ENCODE measurements at regions not wholly inside any gene's neighbourhood (a gene's known extent, or its start where the extent isn't known, plus 50 kb on each side); places are given as distances from the start of the nearest gene placed in this dataset.

- no peak overlapping the region for H3K27ac ChIP-seq (ENCODE audit: low read depth, low read length)
- no peaks in the 10 kb centered on the region for H3K4me1 ChIP-seq (ENCODE audit: control insufficient read depth in 2 of 2, insufficient read depth in 2 of 2, low read length in 2 of 2)
- DNase-seq: no peak
- no peaks in the 10 kb centered on the region for H3K4me1 Mint-ChIP-seq
- ChIA-PET CTCF (no interaction called here), POLR2A (no interaction called here)
- H3K27me3 ChIP-seq (ENCODE audit: control insufficient read depth in 2 of 2, insufficient read depth in 2 of 2, low read length in 2 of 2): no peaks in the 10 kb centered on the region
- H3K27ac Mint-ChIP-seq: no peak overlapping the region
- H3K4me3 Mint-ChIP-seq: no peak overlapping the region
- no peaks in the 10 kb centered on the region for H3K36me3 ChIP-seq (ENCODE audit: control insufficient read depth in 2 of 3, insufficient read depth in 3 of 3, low read length in 3 of 3)
- no peak for ATAC-seq
- peaks cover 0 to 5% (median 0%) of the 10 kb centered on the region in 5 donors for H3K36me3 Mint-ChIP-seq
- peaks cover 0 to 11% (median 3%) of the 10 kb centered on the region in 11 donors for H3K9me3 Mint-ChIP-seq
- no peak overlapping the region for H3K4me3 ChIP-seq (ENCODE audit: low read length)
- no peaks in the 10 kb centered on the region for H3K27me3 Mint-ChIP-seq
- intact Hi-C loops (cut with micrococcal nuclease): no loop called here
- no peaks in the 10 kb centered on the region for H3K9me3 ChIP-seq (ENCODE audit: control insufficient read depth in 2 of 3, low read length in 3 of 3)
These were observed 135.3 kb downstream of the ZBTB18 start for GRCh38 chr1:244186372-244186771.

DNA sequence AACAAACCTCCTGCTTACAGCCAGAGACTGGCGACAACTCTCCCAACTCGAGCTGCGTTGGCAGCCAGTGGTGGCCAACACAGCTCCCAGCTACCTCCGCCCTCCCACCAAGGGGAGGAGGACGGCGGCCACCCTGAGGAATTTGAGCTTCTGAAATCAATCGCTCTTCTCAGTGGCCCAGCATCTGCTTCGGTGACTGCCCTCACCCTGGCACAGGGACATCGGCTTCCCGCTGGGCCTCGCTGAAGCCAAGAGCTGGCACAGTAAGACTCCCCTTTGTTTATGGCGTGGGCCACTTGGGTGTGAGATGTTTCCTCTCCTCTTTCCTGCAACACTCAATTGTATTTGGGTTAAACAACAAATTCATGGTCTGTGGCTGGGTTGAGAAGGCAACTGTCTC is 136.2 kb downstream of the ZBTB18 start:
- Mint-ChIP-seq H3K36me3 (peaks cover 0 to 5% (median 0%) of the 10 kb centered on the region in 5 donors), H3K27me3 (no peaks in the 10 kb centered on the region), H3K27ac (no peak overlapping the region), H3K4me1 (no peaks in the 10 kb centered on the region), H3K9me3 (peaks cover 0 to 11% (median 3%) of the 10 kb centered on the region in 11 donors), H3K4me3 (no peak overlapping the region)
- Histone ChIP-seq H3K27me3 (ENCODE audit: control insufficient read depth in 2 of 2, insufficient read depth in 2 of 2, low read length in 2 of 2) (no peaks in the 10 kb centered on the region), H3K4me1 (ENCODE audit: control insufficient read depth in 2 of 2, insufficient read depth in 2 of 2, low read length in 2 of 2) (no peaks in the 10 kb centered on the region), H3K27ac (ENCODE audit: low read depth, low read length) (no peak overlapping the region), H3K9me3 (ENCODE audit: control insufficient read depth in 2 of 3, low read length in 3 of 3) (no peaks in the 10 kb centered on the region), H3K4me3 (ENCODE audit: low read length) (no peak overlapping the region), H3K36me3 (ENCODE audit: control insufficient read depth in 2 of 3, insufficient read depth in 3 of 3, low read length in 3 of 3) (no peaks in the 10 kb centered on the region)
- ATAC-seq (no peak), DNase-seq (no peak)
- POLR2A ChIA-PET: no interaction called here
- CTCF ChIA-PET: no interaction called here
- intact Hi-C loops (cut with micrococcal nuclease): no loop called here

DNA sequence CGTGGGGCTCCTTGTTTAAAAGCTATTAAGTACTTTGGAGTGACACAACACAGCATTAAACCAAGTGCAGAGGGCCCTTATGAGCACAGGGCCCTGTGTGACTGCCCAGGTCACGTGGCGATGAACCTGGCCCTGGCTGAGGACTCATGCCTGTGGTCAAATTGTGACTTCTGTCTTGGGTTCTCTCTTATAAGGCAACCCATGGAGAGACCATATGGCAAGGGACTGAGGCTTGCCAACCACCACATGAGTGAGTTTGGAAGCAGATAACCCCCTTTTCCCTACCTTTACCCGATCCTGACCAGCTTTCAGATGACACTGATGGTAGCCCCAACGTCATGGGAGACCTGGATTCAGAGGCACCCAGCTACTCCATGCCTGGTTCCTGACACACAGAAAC is 140.5 kb downstream of the ZBTB18 start:
- H3K4me1 ChIP-seq (ENCODE audit: control insufficient read depth in 2 of 2, insufficient read depth in 2 of 2, low read length in 2 of 2): no peaks in the 10 kb centered on the region
- H3K36me3 Mint-ChIP-seq: peaks cover 0 to 5% (median 0%) of the 10 kb centered on the region in 5 donors
- DNase-seq: no peak
- no peak overlapping the region for H3K27ac ChIP-seq (ENCODE audit: low read depth, low read length)
- peaks cover 0 to 3% (median 0%) of the 10 kb centered on the region in 5 donors for H3K27me3 Mint-ChIP-seq
- no peaks in the 10 kb centered on the region for H3K36me3 ChIP-seq (ENCODE audit: control insufficient read depth in 2 of 3, insufficient read depth in 3 of 3, low read length in 3 of 3)
- H3K9me3 ChIP-seq (ENCODE audit: control insufficient read depth in 2 of 3, low read length in 3 of 3): no peaks in the 10 kb centered on the region
- no peak overlapping the region for H3K4me3 Mint-ChIP-seq
- ChIA-PET CTCF (no interaction called here), POLR2A (interaction anchor here (0.6 kb wide), 1 partner anchor 935 kb away, joined by 3 read pairs; no protein-coding TSS in a partner anchor)
- no peaks in the 10 kb centered on the region for H3K4me1 Mint-ChIP-seq
- no peaks in the 10 kb centered on the region for H3K27me3 ChIP-seq (ENCODE audit: control insufficient read depth in 2 of 2, insufficient read depth in 2 of 2, low read length in 2 of 2)
- no peak overlapping the region for H3K4me3 ChIP-seq (ENCODE audit: low read length)
- H3K27ac Mint-ChIP-seq: peak overlapping the region in 1 of 9 donors; percentile 28
- intact Hi-C loops (cut with micrococcal nuclease): no loop called here
- peaks cover 0 to 11% (median 3%) of the 10 kb centered on the region in 11 donors for H3K9me3 Mint-ChIP-seq
- ATAC-seq: no peak

GRCh38 chr1:244192325-244192724 is 141.2 kb downstream of the ZBTB18 start:
- no peaks in the 10 kb centered on the region for H3K27me3 ChIP-seq (ENCODE audit: control insufficient read depth in 2 of 2, insufficient read depth in 2 of 2, low read length in 2 of 2)
- H3K27ac ChIP-seq (ENCODE audit: low read depth, low read length): no peak overlapping the region
- H3K27me3 Mint-ChIP-seq: peaks cover 0 to 3% (median 0%) of the 10 kb centered on the region in 5 donors
- H3K4me1 Mint-ChIP-seq: no peaks in the 10 kb centered on the region
- H3K9me3 Mint-ChIP-seq: peaks cover 0 to 11% (median 3%) of the 10 kb centered on the region in 11 donors
- ATAC-seq: no peak
- no peak overlapping the region for H3K4me3 ChIP-seq (ENCODE audit: low read length)
- no peak overlapping the region for H3K27ac Mint-ChIP-seq
- H3K36me3 Mint-ChIP-seq: peaks cover 0 to 5% (median 0%) of the 10 kb centered on the region in 5 donors
- intact Hi-C loops (cut with micrococcal nuclease): no loop called here
- DNase-seq: no peak
- H3K4me3 Mint-ChIP-seq: no peak overlapping the region
- POLR2A ChIA-PET: no interaction called here
- no peaks in the 10 kb centered on the region for H3K36me3 ChIP-seq (ENCODE audit: control insufficient read depth in 2 of 3, insufficient read depth in 3 of 3, low read length in 3 of 3)
- no peaks in the 10 kb centered on the region for H3K9me3 ChIP-seq (ENCODE audit: control insufficient read depth in 2 of 3, low read length in 3 of 3)
- no peaks in the 10 kb centered on the region for H3K4me1 ChIP-seq (ENCODE audit: control insufficient read depth in 2 of 2, insufficient read depth in 2 of 2, low read length in 2 of 2)
- CTCF ChIA-PET: no interaction called here

- intact Hi-C loops (cut with micrococcal nuclease): no loop called here
- H3K4me1 Mint-ChIP-seq: no peaks in the 10 kb centered on the region
- H3K27ac Mint-ChIP-seq: peak overlapping the region in 1 of 9 donors; percentile 24
- Histone ChIP-seq H3K4me3 (ENCODE audit: low read length) (no peak overlapping the region), H3K36me3 (ENCODE audit: control insufficient read depth in 2 of 3, insufficient read depth in 3 of 3, low read length in 3 of 3) (no peaks in the 10 kb centered on the region), H3K27ac (ENCODE audit: low read depth, low read length) (no peak overlapping the region), H3K27me3 (ENCODE audit: control insufficient read depth in 2 of 2, insufficient read depth in 2 of 2, low read length in 2 of 2) (no peaks in the 10 kb centered on the region), H3K9me3 (ENCODE audit: control insufficient read depth in 2 of 3, low read length in 3 of 3) (no peaks in the 10 kb centered on the region), H3K4me1 (ENCODE audit: control insufficient read depth in 2 of 2, insufficient read depth in 2 of 2, low read length in 2 of 2) (no peaks in the 10 kb centered on the region)
- no peaks in the 10 kb centered on the region for H3K36me3 Mint-ChIP-seq
- peaks cover 0 to 8% (median 0%) of the 10 kb centered on the region in 5 donors for H3K27me3 Mint-ChIP-seq
- no peak overlapping the region for H3K4me3 Mint-ChIP-seq
- ChIA-PET CTCF (no interaction called here), POLR2A (interaction anchor here (0.6 kb wide), 1 partner anchor 103 kb away, joined by 3 read pairs; no protein-coding TSS in a partner anchor)
- no peaks in the 10 kb centered on the region for H3K9me3 Mint-ChIP-seq
- ATAC-seq (no peak), DNase-seq (no peak)
These were observed 145.6 kb downstream of the ZBTB18 start for GRCh38 chr1:244196571-244197285.

GRCh38 chr1:244197851-244198375 is 146.8 kb downstream of the ZBTB18 start:
- Histone ChIP-seq H3K9me3 (ENCODE audit: control insufficient read depth in 2 of 3, low read length in 3 of 3) (no peaks in the 10 kb centered on the region), H3K27ac (ENCODE audit: low read depth, low read length) (no peak overlapping the region), H3K4me1 (ENCODE audit: control insufficient read depth in 2 of 2, insufficient read depth in 2 of 2, low read length in 2 of 2) (no peaks in the 10 kb centered on the region), H3K36me3 (ENCODE audit: control insufficient read depth in 2 of 3, insufficient read depth in 3 of 3, low read length in 3 of 3) (no peaks in the 10 kb centered on the region), H3K4me3 (ENCODE audit: low read length) (no peak overlapping the region), H3K27me3 (ENCODE audit: control insufficient read depth in 2 of 2, insufficient read depth in 2 of 2, low read length in 2 of 2) (no peaks in the 10 kb centered on the region)
- H3K4me3 Mint-ChIP-seq: no peak overlapping the region
- DNase-seq (no peak), ATAC-seq (no peak)
- H3K9me3 Mint-ChIP-seq: no peaks in the 10 kb centered on the region
- H3K36me3 Mint-ChIP-seq: no peaks in the 10 kb centered on the region
- intact Hi-C loops (cut with micrococcal nuclease): no loop called here
- CTCF ChIA-PET: no interaction called here
- no peaks in the 10 kb centered on the region for H3K4me1 Mint-ChIP-seq
- H3K27me3 Mint-ChIP-seq: peaks cover 0 to 8% (median 0%) of the 10 kb centered on the region in 5 donors
- H3K27ac Mint-ChIP-seq: no peak overlapping the region
- POLR2A ChIA-PET: no interaction called here

DNA sequence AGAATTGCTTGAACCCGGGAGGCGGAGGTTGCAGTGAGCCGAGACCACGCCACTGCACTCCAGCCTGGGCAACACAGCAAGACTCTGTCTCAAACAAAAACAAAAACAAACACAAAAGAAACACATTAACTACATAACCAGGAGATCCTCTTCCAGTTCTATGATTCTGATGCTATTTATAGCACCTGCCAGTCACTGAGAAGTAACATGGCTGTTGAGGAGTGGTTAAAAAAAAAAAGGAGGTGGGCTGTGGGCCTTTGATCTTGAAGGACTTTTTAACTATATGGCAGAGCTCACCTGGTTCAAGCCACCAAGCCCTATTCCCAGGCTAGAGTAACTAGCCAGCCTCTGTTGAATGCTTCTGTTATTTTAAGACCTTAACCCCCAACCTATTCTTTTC is 148.8 kb downstream of the ZBTB18 start:
- ChIA-PET CTCF (interaction anchor here (0.6 kb wide), 1 partner anchor 451 kb away, joined by 5 read pairs; no protein-coding TSS in a partner anchor), POLR2A (no interaction called here)
- ATAC-seq (no peak), DNase-seq (no peak)
- H3K27me3 Mint-ChIP-seq: peaks cover 0 to 14% (median 0%) of the 10 kb centered on the region in 5 donors
- no peak overlapping the region for H3K27ac ChIP-seq (ENCODE audit: low read depth, low read length)
- H3K9me3 Mint-ChIP-seq: no peaks in the 10 kb centered on the region
- intact Hi-C loops (cut with micrococcal nuclease): no loop called here
- H3K4me1 ChIP-seq (ENCODE audit: control insufficient read depth in 2 of 2, insufficient read depth in 2 of 2, low read length in 2 of 2): no peaks in the 10 kb centered on the region
- no peaks in the 10 kb centered on the region for H3K27me3 ChIP-seq (ENCODE audit: control insufficient read depth in 2 of 2, insufficient read depth in 2 of 2, low read length in 2 of 2)
- no peaks in the 10 kb centered on the region for H3K9me3 ChIP-seq (ENCODE audit: control insufficient read depth in 2 of 3, low read length in 3 of 3)
- H3K4me3 Mint-ChIP-seq: no peak overlapping the region
- no peaks in the 10 kb centered on the region for H3K36me3 ChIP-seq (ENCODE audit: control insufficient read depth in 2 of 3, insufficient read depth in 3 of 3, low read length in 3 of 3)
- no peaks in the 10 kb centered on the region for H3K36me3 Mint-ChIP-seq
- H3K4me1 Mint-ChIP-seq: no peaks in the 10 kb centered on the region
- H3K27ac Mint-ChIP-seq: no peak overlapping the region
- H3K4me3 ChIP-seq (ENCODE audit: low read length): no peak overlapping the region
